ENCODE measurements at regions not wholly inside any gene's neighbourhood (a gene's known extent, or its start where the extent isn't known, plus 50 kb on each side); places are given as distances from the start of the nearest gene placed in this dataset.

GRCh38 chr3:187942658-187943241, 197.5 kb upstream of the BCL6 start:
- Histone ChIP-seq H3K36me3 (no peaks in the 10 kb centered on the region), H3K9me3 (ENCODE audit: severe bottlenecking) (no peaks in the 10 kb centered on the region), H3K27ac (no peak overlapping the region), H3K4me3 (ENCODE audit: low read depth, low read length) (no peak overlapping the region), H3K27me3 (ENCODE audit: insufficient read depth, low read depth, severe bottlenecking) (no peaks in the 10 kb centered on the region)
- TF ChIP-seq CTCF (IDR thresholded peaks at IDR 0.05; ENCODE audit: low read depth, low read length) = no peak
- no peak for DNase-seq

GRCh38 chr3:187943677-187944389, 198.6 kb upstream of the BCL6 start:
- H3K27ac ChIP-seq = no peak overlapping the region
- no peak for DNase-seq
- TF ChIP-seq CTCF (IDR thresholded peaks at IDR 0.05; ENCODE audit: low read depth, low read length) = no peak
- H3K4me3 ChIP-seq (ENCODE audit: low read depth, low read length) = no peak overlapping the region
- H3K36me3 ChIP-seq = no peaks in the 10 kb centered on the region
- no peaks in the 10 kb centered on the region for H3K9me3 ChIP-seq (ENCODE audit: severe bottlenecking)
- no peaks in the 10 kb centered on the region for H3K27me3 ChIP-seq (ENCODE audit: insufficient read depth, low read depth, severe bottlenecking)

- no peak for TF ChIP-seq CTCF (IDR thresholded peaks at IDR 0.05; ENCODE audit: low read depth, low read length)
- Histone ChIP-seq H3K36me3 (no peaks in the 10 kb centered on the region), H3K4me3 (ENCODE audit: low read depth, low read length) (no peak overlapping the region), H3K27ac (no peak overlapping the region), H3K27me3 (ENCODE audit: insufficient read depth, low read depth, severe bottlenecking) (no peaks in the 10 kb centered on the region), H3K9me3 (ENCODE audit: severe bottlenecking) (no peaks in the 10 kb centered on the region)
- DNase-seq = no peak
These were observed 199.3 kb upstream of the BCL6 start for GRCh38 chr3:187944390-187945179.

GRCh38 chr3:187945374-187945773, 200.1 kb upstream of the BCL6 start:
- no peak for TF ChIP-seq CTCF (IDR thresholded peaks at IDR 0.05; ENCODE audit: low read depth, low read length)
- H3K4me3 ChIP-seq (ENCODE audit: low read depth, low read length) = no peak overlapping the region
- no peak for DNase-seq
- H3K36me3 ChIP-seq = no peaks in the 10 kb centered on the region
- H3K9me3 ChIP-seq (ENCODE audit: severe bottlenecking) = no peaks in the 10 kb centered on the region
- H3K27ac ChIP-seq = no peak overlapping the region
- no peaks in the 10 kb centered on the region for H3K27me3 ChIP-seq (ENCODE audit: insufficient read depth, low read depth, severe bottlenecking)

- H3K36me3 ChIP-seq = no peaks in the 10 kb centered on the region
- no peak overlapping the region for H3K27ac ChIP-seq
- no peak overlapping the region for H3K4me3 ChIP-seq (ENCODE audit: low read depth, low read length)
- no peak for TF ChIP-seq CTCF (IDR thresholded peaks at IDR 0.05; ENCODE audit: low read depth, low read length)
- H3K27me3 ChIP-seq (ENCODE audit: insufficient read depth, low read depth, severe bottlenecking) = no peaks in the 10 kb centered on the region
- DNase-seq = no peak
- H3K9me3 ChIP-seq (ENCODE audit: severe bottlenecking) = no peaks in the 10 kb centered on the region
These were observed 201.0 kb upstream of the BCL6 start for GRCh38 chr3:187946163-187946691.

Data from WERI-Rb-1 (cell line).